A549 (cell line): ENCODE measurements at regions not wholly inside any gene's neighbourhood (a gene's known extent, or its start where the extent isn't known, plus 50 kb on each side); places are given as distances from the start of the nearest gene placed in this dataset.

Source experiments
- ATAC-seq, 2 experiments: fragments of 200-7000 bp in 1 of 2; fragments of >200 bp in 1 of 2; cut with Nextera tagmentation in 1 of 2; cut with Tn5 transposase in 1 of 2; 3 replicates each; pipeline versions ENCODE4 v1.8.0 to v1.9.1; 2018 to 2020; ENCODE audit warnings: mild to moderate bottlenecking in 1 of 2, moderate library complexity in 1 of 2
- CTCF ChIA-PET: fragments of 300-600 bp; sonication (Branson Sonifier 250); formaldehyde crosslinking; extraction: SDS; loops from one replicate; lab custom pipeline; 2021; ENCODE audit warnings: antibody characterized with exemption, inconsistent platforms; lab: Yijun Ruan, JAX
- POLR2A ChIA-PET: fragments of 350-600 bp; formaldehyde crosslinking; extraction: SDS; loops from one replicate; lab custom pipeline; 2021; ENCODE audit warnings: antibody characterized with exemption, inconsistent platforms; lab: Yijun Ruan, JAX
- DNase-seq, 2 experiments: peaks; one replicate each; pipeline versions ENCODE4 v3.0.0 to v3.0.0-alpha.2; 2011 to 2016; ENCODE audit warnings: low read depth in 1 of 2, low spot score in 1 of 2
- FAIRE-seq: peaks from 2 replicates; lab custom pipeline; 2011; peaks lifted over from hg19 to GRCh38; lab: Jason Lieb, UNC
- H3K27ac ChIP-seq, 2 experiments: fragments of >200 bp; sonication (Bioruptor Twin); formaldehyde crosslinking; 3 replicates each; pipeline ENCODE4 v1.5.1; 2016 to 2017
- H3K4me1 ChIP-seq: fragments of >200 bp; sonication (Bioruptor Twin); formaldehyde crosslinking; 3 replicates; pipeline ENCODE4 v1.6.1; 2016
- H3K4me2 ChIP-seq: fragments of >200 bp; sonication (Bioruptor Twin); formaldehyde crosslinking; 3 replicates; pipeline ENCODE4 v1.6.1; 2016
- H3K4me3 ChIP-seq: fragments of >200 bp; sonication (Bioruptor Twin); formaldehyde crosslinking; 3 replicates; pipeline ENCODE4 v1.5.1; 2016
- H3K9me3 ChIP-seq: fragments of >200 bp; sonication (Bioruptor Twin); formaldehyde crosslinking; 3 replicates; pipeline ENCODE4 v1.6.1; 2016
- BCL3 ChIP-seq: fragments of >200 bp; sonication (Bioruptor Twin); formaldehyde crosslinking; IDR thresholded peaks from 3 replicates; pipeline ENCODE4 v1.6.1; 2016
- CEBPB ChIP-seq, 2 experiments: fragments of >200 bp in 1 of 2; sonication (Bioruptor Twin) in 1 of 2; formaldehyde crosslinking in 1 of 2; IDR thresholded peaks; 2 replicates each; pipeline ENCODE4 v1.6.1; 2012 to 2016
- CHD2 ChIP-seq: fragments of 150-350 bp; IDR thresholded peaks from 2 replicates; pipeline ENCODE4 v1.6.1; 2014; ENCODE audit warnings: low read length; ENCODE audit not compliant: partially characterized antibody
- CHD4 ChIP-seq: fragments of 200-600 bp; sonication (generic); IDR thresholded peaks from 2 replicates; pipeline ENCODE4 v1.6.1; 2016; ENCODE audit warnings: antibody characterized with exemption, mild to moderate bottlenecking, borderline replicate concordance
- EP300 ChIP-seq, 2 experiments: fragments of >200 bp; sonication (Bioruptor Twin); formaldehyde crosslinking; IDR thresholded peaks; 2 replicates in 1 of 2; 3 replicates in 1 of 2; pipeline ENCODE4 v1.6.1; 2016 to 2017
- FOSL2 ChIP-seq, 2 experiments: fragments of 450-650 bp in 1 of 2; fragments of >200 bp in 1 of 2; sonication (Bioruptor Twin) in 1 of 2; formaldehyde crosslinking; IDR thresholded peaks; 2 replicates each; pipeline versions ENCODE4 v1.5.0 to v1.6.1; 2016 to 2020; ENCODE audit warnings: mild to moderate bottlenecking in 1 of 2, moderate library complexity in 1 of 2
- GATA3 ChIP-seq: IDR thresholded peaks from 2 replicates; pipeline ENCODE4 v1.6.1; 2012; ENCODE audit warnings: borderline replicate concordance
- HEYL ChIP-seq: fragments of 250-450 bp; sonication (Bioruptor Pico); IDR thresholded peaks from 2 replicates; pipeline ENCODE4 v1.8.0; 2021; ENCODE audit warnings: mild to moderate bottlenecking, moderate library complexity
- HMGXB4 ChIP-seq: fragments of 250-450 bp; sonication (Bioruptor Pico); IDR thresholded peaks from 2 replicates; pipeline ENCODE4 v1.5.0; 2021; ENCODE audit warnings: mild to moderate bottlenecking, moderate library complexity, borderline replicate concordance
- HOXB13 ChIP-seq: fragments of 250-450 bp; sonication (Bioruptor Pico); IDR thresholded peaks from 2 replicates; pipeline ENCODE4 v1.5.0; 2020; ENCODE audit warnings: low read depth, mild to moderate bottlenecking, moderate library complexity
- JUNB ChIP-seq: fragments of >200 bp; sonication (Bioruptor Twin); formaldehyde crosslinking; IDR thresholded peaks from 2 replicates; pipeline ENCODE4 v1.6.1; 2016
- MAZ ChIP-seq: fragments of 150-350 bp; IDR thresholded peaks from 2 replicates; pipeline ENCODE4 v1.6.1; 2014; ENCODE audit warnings: antibody characterized with exemption, low read depth, low read length, borderline replicate concordance
- PBX3 ChIP-seq: IDR thresholded peaks from 2 replicates; pipeline ENCODE4 v1.6.1; 2012
- PHF8 ChIP-seq: fragments of 200-600 bp; sonication (generic); IDR thresholded peaks from 2 replicates; pipeline ENCODE4 v1.6.1; 2016; ENCODE audit warnings: low read depth, mild to moderate bottlenecking, antibody characterized with exemption, moderate library complexity, borderline replicate concordance
- RCOR1 ChIP-seq: fragments of 150-350 bp; IDR thresholded peaks from 2 replicates; pipeline ENCODE4 v1.6.1; 2014; ENCODE audit warnings: antibody characterized with exemption, low read length, low read depth
- RFX5 ChIP-seq: fragments of 450-650 bp; IDR thresholded peaks from 2 replicates; pipeline ENCODE4 v1.7.1; 2014; ENCODE audit warnings: antibody characterized with exemption, mild to moderate bottlenecking, moderate library complexity
- RNF2 ChIP-seq: fragments of 200-600 bp; sonication (generic); IDR thresholded peaks from 2 replicates; pipeline ENCODE4 v1.6.1; 2016; ENCODE audit warnings: low read depth, mild to moderate bottlenecking, antibody characterized with exemption, moderate library complexity, borderline replicate concordance
- SMC3 ChIP-seq: fragments of >200 bp; sonication (Bioruptor Twin); formaldehyde crosslinking; IDR thresholded peaks from 3 replicates; pipeline ENCODE4 v1.6.1; 2018; ENCODE audit warnings: inconsistent platforms
- SREBF2 ChIP-seq: fragments of 450-650 bp; IDR thresholded peaks from 2 replicates; pipeline ENCODE4 v1.6.1; 2014; ENCODE audit warnings: mild to moderate bottlenecking, moderate library complexity
- TFCP2L1 ChIP-seq: fragments of 250-450 bp; sonication (Bioruptor Pico); IDR thresholded peaks from 2 replicates; pipeline ENCODE4 v1.5.0; 2021; ENCODE audit warnings: mild to moderate bottlenecking
- USF2 ChIP-seq: fragments of 450-650 bp; IDR thresholded peaks from 2 replicates; pipeline ENCODE4 v1.6.1; 2014; ENCODE audit warnings: antibody characterized with exemption
- ZC3H11A ChIP-seq: fragments of 450-650 bp; IDR thresholded peaks from 2 replicates; pipeline ENCODE4 v1.6.1; 2014; ENCODE audit warnings: antibody characterized with exemption, mild to moderate bottlenecking
- WGBS: methylation state at CpG from one replicate; pipeline ENCODE4 v1.1.6; 2017; ENCODE audit errors: missing lambda C conversion rate; 5-methylcytosine and 5-hydroxymethylcytosine counted together
- TF ChIP-seq, protein P1 (sequence below): fragments of 150-350 bp; IDR thresholded peaks from 2 replicates; pipeline ENCODE4 v1.6.1; 2014; ENCODE audit warnings: low read depth, mild to moderate bottlenecking, low read length

DNA sequence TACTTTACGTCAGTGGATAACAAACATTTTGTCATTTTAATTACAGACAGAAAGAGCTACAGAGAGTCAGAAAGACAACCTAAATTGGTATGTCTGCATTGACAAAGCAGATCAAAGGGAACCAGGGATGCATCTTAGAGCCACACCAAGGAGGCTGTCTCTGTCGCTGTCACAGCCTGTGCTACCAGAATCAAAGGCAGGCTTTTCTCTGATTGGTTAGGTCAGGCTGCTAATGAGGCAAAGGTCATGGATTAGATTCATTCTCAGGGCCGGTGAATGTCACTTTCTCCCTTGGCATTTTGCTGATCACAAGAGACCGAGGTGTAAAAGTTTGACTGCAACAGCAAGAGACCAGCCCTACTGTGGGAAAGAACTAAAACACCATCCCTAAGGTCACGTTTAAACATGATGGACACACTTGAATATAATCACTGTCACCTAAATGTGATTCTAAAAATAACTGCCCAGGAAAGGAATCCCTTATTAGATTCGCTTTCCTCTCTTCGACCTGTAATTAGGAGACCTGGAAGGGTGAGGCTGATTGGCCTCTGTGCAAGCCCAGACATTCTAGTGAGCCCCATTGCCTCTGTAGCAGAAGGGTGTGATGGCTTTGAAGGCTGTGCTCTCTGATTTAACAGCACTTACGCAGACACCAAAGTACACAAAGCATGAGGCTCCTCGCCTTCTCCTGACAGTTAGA lies 314.4 kb upstream of the NBEA start:
- FAIRE-seq (no peak), DNase-seq (peak in 1 of 2 experiments; percentile 34), ATAC-seq (peak in 1 of 2 experiments; percentile 95; a peak in 4 of 6 replicates)
- Histone ChIP-seq H3K27ac (peak overlapping the region; percentile 61 to 74), H3K4me3 (no peak overlapping the region), H3K9me3 (no peaks in the 10 kb centered on the region), H3K4me1 (peaks cover 22% of the 10 kb centered on the region), H3K4me2 (peak overlapping the region; percentile 70)
- no peak for TF ChIP-seq HMGXB4
- TF ChIP-seq RFX5 = no peak
- no peak for TF ChIP-seq PHF8
- TF ChIP-seq SREBF2 = no peak
- no peak for TF ChIP-seq HEYL
- no peak for TF ChIP-seq CEBPB (IDR thresholded peaks at IDR 0.05)
- TF ChIP-seq ZC3H11A = no peak
- TF ChIP-seq EP300 (IDR thresholded peaks at IDR 0.05) = no peak
- no peak for TF ChIP-seq FOSL2 (IDR thresholded peaks at IDR 0.05)
- no peak for TF ChIP-seq FOSL2 (CRISPR knock-in tag; IDR thresholded peaks at IDR 0.05)
- no peak for TF ChIP-seq HOXB13 (CRISPR knock-in tag)
- TF ChIP-seq CHD4 = no peak
- no peak for TF ChIP-seq RCOR1
- TF ChIP-seq TFCP2L1 (CRISPR knock-in tag) = no peak
- no peak for TF ChIP-seq CHD2
- TF ChIP-seq MAZ = no peak
- no peak for TF ChIP-seq BCL3
- no peak for TF ChIP-seq JUNB
- TF ChIP-seq, protein P1, sequence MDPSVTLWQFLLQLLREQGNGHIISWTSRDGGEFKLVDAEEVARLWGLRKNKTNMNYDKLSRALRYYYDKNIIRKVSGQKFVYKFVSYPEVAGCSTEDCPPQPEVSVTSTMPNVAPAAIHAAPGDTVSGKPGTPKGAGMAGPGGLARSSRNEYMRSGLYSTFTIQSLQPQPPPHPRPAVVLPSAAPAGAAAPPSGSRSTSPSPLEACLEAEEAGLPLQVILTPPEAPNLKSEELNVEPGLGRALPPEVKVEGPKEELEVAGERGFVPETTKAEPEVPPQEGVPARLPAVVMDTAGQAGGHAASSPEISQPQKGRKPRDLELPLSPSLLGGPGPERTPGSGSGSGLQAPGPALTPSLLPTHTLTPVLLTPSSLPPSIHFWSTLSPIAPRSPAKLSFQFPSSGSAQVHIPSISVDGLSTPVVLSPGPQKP = no peak
- no peak for TF ChIP-seq RNF2
- ChIA-PET CTCF (no interaction called here), POLR2A (no interaction called here)
- 15% methylated on average over 9 of the region's 9 CpGs for WGBS

DNA sequence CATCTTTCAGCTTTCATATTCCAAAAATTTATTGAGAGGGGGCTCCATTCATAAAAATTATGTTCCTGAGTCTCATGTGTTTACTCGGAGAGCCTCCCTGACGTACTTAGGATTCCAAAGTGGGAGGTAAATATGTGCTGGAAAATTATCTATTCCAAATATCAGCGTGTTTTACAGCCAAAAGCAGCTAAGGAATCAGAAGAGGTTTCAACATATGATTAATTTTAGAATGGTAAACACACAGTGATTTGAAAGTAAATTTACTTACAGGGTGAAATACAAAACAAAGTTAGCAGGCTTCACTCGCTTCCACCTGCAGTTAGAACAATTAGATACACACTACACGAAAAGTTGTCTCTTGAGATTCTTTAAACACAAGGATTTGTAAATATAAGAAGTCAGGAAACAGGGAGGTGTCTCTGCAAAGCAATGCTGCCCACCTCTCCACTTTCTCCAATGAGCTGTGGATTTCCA lies 313.8 kb upstream of the NBEA start:
- no peak overlapping the region for H3K4me3 ChIP-seq
- TF ChIP-seq SMC3 = no peak
- TF ChIP-seq HMGXB4 = no peak
- peak; percentile 41 to 62; a peak in 2 of 5 replicates for TF ChIP-seq EP300 (IDR thresholded peaks at IDR 0.05)
- TF ChIP-seq USF2 = no peak
- no peak for TF ChIP-seq FOSL2 (IDR thresholded peaks at IDR 0.05)
- TF ChIP-seq FOSL2 (CRISPR knock-in tag; IDR thresholded peaks at IDR 0.05) = peak; percentile 13; the same call in 1 of the 2 replicates
- peak; percentile 87 for TF ChIP-seq GATA3
- no peak for TF ChIP-seq RFX5
- no peak for TF ChIP-seq PBX3
- DNase-seq (peak in 1 of 2 experiments; percentile 78), ATAC-seq (no peak; a peak in 2 of 6 replicates), FAIRE-seq (no peak)
- H3K4me2 ChIP-seq = peak overlapping the region; percentile 70
- 9% methylated on average over 5 of the region's 5 CpGs for WGBS
- H3K4me1 ChIP-seq = peaks cover 22% of the 10 kb centered on the region
- H3K9me3 ChIP-seq = no peaks in the 10 kb centered on the region
- ChIA-PET POLR2A (no interaction called here), CTCF (no interaction called here)
- peak overlapping the region; percentile 61 to 74 for H3K27ac ChIP-seq
